ENCODE measurements at regions not wholly inside any gene's neighbourhood (a gene's known extent, or its start where the extent isn't known, plus 50 kb on each side); places are given as distances from the start of the nearest gene placed in this dataset.
A peak's percentile ranks its signal among the peaks of the same experiment; 100 is the strongest.

- Histone ChIP-seq H3K4me3 (ENCODE audit: low read depth, low read length) (no peak overlapping the region), H3K36me3 (ENCODE audit: control insufficient read depth in 2 of 2, insufficient read depth in 1 of 2, low read length in 2 of 2) (no peaks in the 10 kb centered on the region), H3K9me3 (ENCODE audit: control insufficient read depth, insufficient read depth, low read depth, low read length) (no peaks in the 10 kb centered on the region), H3K4me1 (ENCODE audit: control insufficient read depth, insufficient read depth, low read length) (peaks cover 20% of the 10 kb centered on the region), H3K27ac (ENCODE audit: extremely low read depth, low read depth, low read length) (no peak overlapping the region)
- no peak for TF ChIP-seq OSR2 (tag by site-specific recombination; IDR thresholded peaks at IDR 0.05)
- TF ChIP-seq ZNF645 (tag by site-specific recombination; IDR thresholded peaks at IDR 0.05) = no peak
- peak; percentile 67 for TF ChIP-seq ZFHX2 (tag by site-specific recombination; conservative IDR thresholded peaks at IDR 0.05)
- no peak for TF ChIP-seq ZNF558 (tag by site-specific recombination; IDR thresholded peaks at IDR 0.05)
- no peak for TF ChIP-seq ZNF48 (tag by site-specific recombination; IDR thresholded peaks at IDR 0.05)
- TF ChIP-seq ZSCAN23 (tag by site-specific recombination; IDR thresholded peaks at IDR 0.05) = no peak
- TF ChIP-seq ZNF184 (tag by site-specific recombination; IDR thresholded peaks at IDR 0.05) = no peak
- no peak for TF ChIP-seq ZNF785 (tag by site-specific recombination; IDR thresholded peaks at IDR 0.05)
- peak; percentile 33; the same call in 1 of the 2 replicates for TF ChIP-seq KLF9 (tag by site-specific recombination; IDR thresholded peaks at IDR 0.05; ENCODE audit: low read depth)
- no peak for TF ChIP-seq ZNF629 (tag by site-specific recombination; IDR thresholded peaks at IDR 0.05)
- no peak for TF ChIP-seq ZXDB (tag by site-specific recombination; IDR thresholded peaks at IDR 0.05)
- no peak for TF ChIP-seq ZNF768 (tag by site-specific recombination; IDR thresholded peaks at IDR 0.05)
- TF ChIP-seq ZNF571 (tag by site-specific recombination; IDR thresholded peaks at IDR 0.05) = no peak
- no peak for TF ChIP-seq ZNF354C (tag by site-specific recombination; IDR thresholded peaks at IDR 0.05; ENCODE audit: borderline replicate concordance, low read depth)
- peak; percentile 83 for TF ChIP-seq EGR2 (tag by site-specific recombination; IDR thresholded peaks at IDR 0.05; ENCODE audit: low read depth)
- TF ChIP-seq ZNF624 (tag by site-specific recombination; IDR thresholded peaks at IDR 0.05) = no peak
- TF ChIP-seq ZNF626 (tag by site-specific recombination; IDR thresholded peaks at IDR 0.05) = no peak
- TF ChIP-seq ZNF521 (tag by site-specific recombination; IDR thresholded peaks at IDR 0.05) = no peak
- no peak for TF ChIP-seq ZNF664 (tag by site-specific recombination; IDR thresholded peaks at IDR 0.05)
- no peak for TF ChIP-seq GLIS1 (tag by site-specific recombination; IDR thresholded peaks at IDR 0.05)
- TF ChIP-seq ZNF791 (tag by site-specific recombination; IDR thresholded peaks at IDR 0.05) = no peak
- no peak for TF ChIP-seq ZSCAN5A (tag by site-specific recombination; IDR thresholded peaks at IDR 0.05)
- TF ChIP-seq GFI1B (tag by site-specific recombination; IDR thresholded peaks at IDR 0.05) = no peak
- ChIA-PET CTCF (no interaction called here), POLR2A (no interaction called here)
Observed at GRCh38 chr1:94656967-94657366, 115.4 kb upstream of the F3 start.

- ChIA-PET POLR2A (no interaction called here), CTCF (interaction anchor here (0.6 to 1.1 kb wide), 3 partner anchors 20 to 109 kb away, joined by 3 read pairs; no protein-coding TSS in a partner anchor)
- no peaks in the 10 kb centered on the region for H3K9me3 ChIP-seq (ENCODE audit: control insufficient read depth, insufficient read depth, low read depth, low read length)
- no peak overlapping the region for H3K4me3 ChIP-seq (ENCODE audit: low read depth, low read length)
- peaks cover 7% of the 10 kb centered on the region for H3K4me1 ChIP-seq (ENCODE audit: control insufficient read depth, insufficient read depth, low read length)
- no peaks in the 10 kb centered on the region for H3K36me3 ChIP-seq (ENCODE audit: control insufficient read depth in 2 of 2, insufficient read depth in 1 of 2, low read length in 2 of 2)
- no peak overlapping the region for H3K27ac ChIP-seq (ENCODE audit: extremely low read depth, low read depth, low read length)
- TF ChIP-seq ZBTB7A (tag by site-specific recombination; IDR thresholded peaks at IDR 0.05; ENCODE audit: low read depth) (no peak), ZBTB8A (tag by site-specific recombination; IDR thresholded peaks at IDR 0.05) (no peak), ZNF175 (tag by site-specific recombination; IDR thresholded peaks at IDR 0.05) (no peak), SCRT1 (tag by site-specific recombination; IDR thresholded peaks at IDR 0.05; ENCODE audit: borderline replicate concordance) (no peak), ZNF747 (tag by site-specific recombination; IDR thresholded peaks at IDR 0.05) (no peak), ZNF169 (tag by site-specific recombination; IDR thresholded peaks at IDR 0.05) (no peak), FEZF1 (tag by site-specific recombination; IDR thresholded peaks at IDR 0.05) (no peak), ZNF341 (tag by site-specific recombination; IDR thresholded peaks at IDR 0.05; ENCODE audit: low read depth) (no peak), ZNF362 (tag by site-specific recombination; IDR thresholded peaks at IDR 0.05) (no peak), BCL11A (tag by site-specific recombination; IDR thresholded peaks at IDR 0.05; ENCODE audit: low read depth) (no peak), GLIS1 (tag by site-specific recombination; IDR thresholded peaks at IDR 0.05) (no peak), ZBTB10 (tag by site-specific recombination; IDR thresholded peaks at IDR 0.05) (no peak)
Observed at GRCh38 chr1:94654919-94655318, 113.4 kb upstream of the F3 start.
